Right hindlimb (tissue), 1 donor: ENCODE measurements at regions not wholly inside any gene's neighbourhood (a gene's known extent, or its start where the extent isn't known, plus 50 kb on each side); places are given as distances from the start of the nearest gene placed in this dataset.
"Not testable (repeated sequence)": the region's sequence is repeated elsewhere in the genome, so short reads cannot be mapped to it uniquely, and the experiment has no call there.

ENCODE experiments used
- DNase-seq: peaks from one replicate; pipeline ENCODE4 v3.0.0-alpha.2; 2018

- DNase-seq, result no peak
These were observed 1043.8 kb upstream of the EDIL3 start for GRCh38 chr5:85428426-85428934.

DNA sequence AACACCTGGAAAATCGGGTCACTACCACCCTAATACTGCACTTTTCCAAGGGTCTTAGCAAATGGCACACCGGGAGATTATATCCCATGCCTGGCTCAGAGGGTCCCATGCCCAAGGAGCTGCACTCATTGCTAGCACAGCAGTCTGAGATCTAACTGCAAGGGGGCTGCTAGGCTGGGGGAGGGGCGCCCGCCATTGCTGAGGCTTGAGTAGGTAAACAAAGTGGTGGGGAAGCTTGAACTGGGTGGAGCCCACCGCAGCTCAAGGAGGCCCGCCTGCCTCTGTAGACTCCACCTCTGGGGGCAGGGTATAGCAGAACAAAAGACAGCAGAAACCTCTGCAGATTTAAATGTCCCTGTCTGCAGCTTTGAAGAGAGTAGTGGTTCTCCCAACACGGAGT is 1047.0 kb upstream of the EDIL3 start:
- not testable (repeated sequence) for DNase-seq

- no peak for DNase-seq
These were observed 1056.5 kb upstream of the EDIL3 start for GRCh38 chr5:85441156-85441555.

GRCh38 chr5:85441853-85442252 is 1057.2 kb upstream of the EDIL3 start:
- DNase-seq, result no peak

DNA sequence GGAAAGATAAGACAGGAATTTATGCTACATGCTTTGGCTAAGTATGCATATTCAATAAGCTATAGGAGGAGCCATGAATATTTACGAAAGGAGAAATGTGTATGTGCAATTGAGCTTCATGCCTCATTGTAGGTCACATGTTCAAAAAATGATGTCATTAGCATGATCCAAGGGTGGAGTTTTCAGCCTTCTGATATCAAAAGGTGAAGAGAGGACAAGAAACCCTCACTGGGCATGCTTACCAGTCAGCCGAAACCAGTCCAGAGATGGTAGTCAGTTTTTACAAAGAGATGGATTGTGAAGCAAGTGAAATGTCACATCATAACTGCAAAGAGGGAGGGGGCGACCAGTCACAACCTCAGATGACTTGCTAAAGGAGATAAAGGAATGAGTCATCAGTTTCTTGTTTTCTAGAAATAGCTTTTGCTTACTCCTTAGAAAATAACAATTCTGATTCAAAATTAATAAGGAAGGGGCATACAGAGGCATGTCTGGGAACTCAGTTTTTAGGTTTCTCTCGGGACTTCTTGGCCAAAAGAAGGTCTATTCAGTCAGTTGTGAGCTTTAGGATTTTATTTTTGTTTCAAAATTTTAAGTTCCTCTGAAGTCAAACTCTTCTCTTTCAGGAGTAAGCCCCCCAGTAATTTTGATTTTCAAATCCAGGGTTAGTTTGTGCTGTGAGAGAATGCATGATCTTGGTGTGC is 1067.8 kb upstream of the EDIL3 start:
- no peak for DNase-seq

- DNase-seq, result no peak
These were observed 1068.3 kb upstream of the EDIL3 start for GRCh38 chr5:85453026-85453349.

DNA sequence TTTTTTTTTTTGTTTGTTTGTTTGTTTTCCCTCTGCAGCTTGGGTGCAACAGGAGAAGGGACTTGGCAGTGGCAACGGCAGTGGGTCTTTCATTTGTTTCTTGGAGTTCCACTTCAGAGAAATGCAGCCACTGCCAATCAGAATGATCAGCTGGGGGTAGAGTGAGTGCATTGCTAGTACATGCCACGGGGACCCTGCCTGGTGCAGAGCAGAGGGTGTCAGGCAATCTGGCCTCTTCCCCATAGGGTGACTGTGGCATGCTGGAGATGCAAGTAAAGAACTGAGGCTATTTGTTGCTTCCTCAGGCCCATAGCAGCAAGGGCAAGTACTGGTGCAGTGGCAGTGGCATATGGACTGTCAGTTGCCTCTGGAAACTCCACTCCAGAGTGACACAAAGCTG is 1073.6 kb upstream of the EDIL3 start:
- DNase-seq, result no peak

- no peak for DNase-seq
These were observed 1078.3 kb upstream of the EDIL3 start for GRCh38 chr5:85462957-85463356.

DNA sequence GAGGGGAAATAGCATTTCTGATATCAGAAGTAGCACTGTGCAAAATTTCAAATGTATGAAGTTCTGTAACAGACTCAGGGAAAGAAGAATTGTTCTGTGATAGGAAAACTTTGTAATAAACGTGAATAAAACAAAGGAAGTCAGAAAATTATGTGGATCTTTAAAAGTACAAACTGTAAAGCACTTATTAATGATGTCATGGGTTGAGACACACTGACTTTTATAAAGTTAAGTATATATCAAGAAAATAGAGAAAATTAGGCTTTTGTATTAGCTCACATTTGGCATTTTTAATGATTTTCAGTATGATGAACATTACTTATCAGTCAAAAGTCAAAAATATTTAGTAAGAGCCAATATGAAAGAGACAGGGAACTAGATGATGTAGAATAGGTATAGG is 1081.7 kb upstream of the EDIL3 start:
- DNase-seq, result no peak

- no peak for DNase-seq
These were observed 1088.1 kb upstream of the EDIL3 start for GRCh38 chr5:85472749-85473148.

GRCh38 chr5:85475151-85475550 is 1090.5 kb upstream of the EDIL3 start:
- not testable (repeated sequence) for DNase-seq

GRCh38 chr5:85476617-85477016 is 1091.9 kb upstream of the EDIL3 start:
- no peak for DNase-seq

DNA sequence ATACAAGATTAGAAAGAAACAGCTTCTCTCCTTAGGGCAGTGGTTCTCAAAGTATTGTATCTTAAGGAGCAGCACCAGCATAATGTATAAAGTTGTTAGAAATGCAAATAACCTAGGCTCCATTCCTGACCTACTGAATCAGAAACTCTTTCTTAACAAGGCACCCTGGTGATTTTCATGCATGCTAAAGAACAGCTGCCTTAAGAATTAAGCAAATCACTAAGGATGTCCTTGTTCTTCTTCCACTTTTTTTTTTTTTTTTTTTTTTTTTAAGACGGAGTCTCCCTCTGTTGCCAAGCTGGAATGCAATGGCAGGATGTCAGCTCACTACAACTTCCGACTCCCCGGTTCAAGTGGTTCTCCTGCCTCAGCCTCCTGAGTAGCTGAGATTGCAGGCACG is 1095.2 kb upstream of the EDIL3 start:
- DNase-seq, result no peak

DNA sequence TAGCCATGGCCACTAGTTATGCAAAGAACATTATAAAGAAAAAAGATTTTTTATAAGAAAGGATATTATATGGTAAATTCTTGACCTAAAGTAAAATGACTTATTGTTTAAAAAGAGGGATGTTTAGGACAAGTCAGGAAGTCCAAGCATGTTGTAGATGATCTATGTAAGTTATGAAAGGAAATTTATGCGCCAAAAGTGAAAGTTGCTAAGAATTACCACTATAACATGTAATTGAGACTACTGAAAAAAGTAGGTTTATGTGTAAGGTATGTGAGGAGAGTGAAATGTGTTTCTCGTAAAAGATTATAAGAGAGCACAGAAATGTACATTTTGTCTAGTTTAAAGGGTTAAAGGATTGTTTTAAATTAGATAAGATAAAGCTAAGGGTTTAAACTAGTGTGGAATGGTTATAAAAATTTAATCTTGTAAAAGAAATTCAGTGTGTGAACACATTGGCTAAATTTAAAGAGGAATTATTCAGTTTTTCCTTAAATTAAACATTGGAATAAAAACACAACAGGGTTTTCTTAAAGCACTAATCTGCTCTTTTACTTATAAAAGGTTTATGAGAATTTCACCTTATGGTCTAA is 1100.4 kb upstream of the EDIL3 start:
- DNase-seq, result no peak

- DNase-seq, result no peak
These were observed 1103.6 kb upstream of the EDIL3 start for GRCh38 chr5:85488295-85488694.

DNA sequence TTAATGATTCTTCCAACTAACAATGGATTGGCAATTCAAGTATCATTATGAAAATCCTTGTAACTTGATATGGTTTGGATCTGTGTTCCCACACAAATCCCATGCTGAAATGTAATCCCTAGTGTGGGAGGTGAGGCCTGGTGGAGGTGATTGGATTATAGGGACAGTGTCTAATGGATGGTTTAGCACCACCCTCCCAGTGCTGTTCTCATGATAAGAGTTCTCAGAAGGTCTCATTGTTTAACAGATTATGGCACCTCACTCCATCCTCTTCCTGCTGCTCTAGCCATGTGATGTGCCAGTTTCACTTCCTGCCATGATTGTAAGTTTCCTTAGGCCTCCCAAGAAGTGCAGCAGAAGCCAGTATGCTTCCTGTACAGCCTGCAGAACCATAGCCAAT is 1116.2 kb upstream of the EDIL3 start:
- DNase-seq, result no peak

DNA sequence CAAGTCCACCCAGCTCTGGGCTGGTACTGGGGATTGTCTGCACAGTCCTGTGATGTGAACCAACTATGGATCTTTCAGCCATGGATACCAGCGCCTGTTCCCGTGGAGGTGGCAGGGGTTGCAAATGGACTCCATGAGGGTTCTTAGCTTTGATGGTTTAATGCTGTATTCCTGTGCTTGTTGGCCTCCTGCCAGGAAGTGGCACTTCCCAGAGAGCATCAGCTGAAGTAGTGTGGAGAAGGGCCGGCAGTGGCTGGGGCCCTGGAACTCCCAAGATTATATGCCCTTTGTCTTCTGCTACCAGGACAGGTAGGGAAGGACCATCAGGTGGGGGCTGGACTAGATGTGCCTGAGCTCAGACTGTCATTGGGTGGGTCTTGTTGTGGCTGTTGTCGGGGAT is 1104.8 kb upstream of the COX7C start:
- no peak for DNase-seq

GRCh38 chr5:85515588-85515987 is 1102.2 kb upstream of the COX7C start:
- no peak for DNase-seq

- DNase-seq, result no peak
These were observed 1100.4 kb upstream of the COX7C start for GRCh38 chr5:85517386-85517785.

GRCh38 chr5:85533341-85534047 is 1084.2 kb upstream of the COX7C start:
- no peak for DNase-seq

DNA sequence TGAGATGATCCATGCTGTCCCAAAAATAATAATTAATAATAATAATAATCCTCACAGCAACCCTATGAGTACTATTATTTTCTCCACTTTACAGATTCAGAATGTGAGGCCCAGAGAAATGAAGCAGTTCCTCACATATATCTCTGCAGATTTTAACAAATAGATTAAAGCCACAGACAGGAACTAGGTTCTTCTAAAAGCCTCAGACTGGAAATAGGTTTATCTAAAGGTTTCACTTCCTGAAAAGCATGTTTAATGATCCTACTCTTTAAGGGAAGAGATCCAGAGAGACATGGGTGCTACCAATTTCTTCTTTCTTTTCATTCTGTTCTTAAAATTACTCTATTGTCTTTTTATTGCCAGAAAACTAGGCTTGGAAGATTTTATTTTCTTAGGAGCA is 1079.4 kb upstream of the COX7C start:
- no peak for DNase-seq

- DNase-seq, result no peak
These were observed 1072.6 kb upstream of the COX7C start for GRCh38 chr5:85545129-85545528.

GRCh38 chr5:85549229-85549628 is 1068.5 kb upstream of the COX7C start:
- DNase-seq, result no peak
